CD4-positive, alpha-beta T cell treated with Interferon alpha-2 for 1 hour (primary cell): ENCODE measurements at regions not wholly inside any gene's neighbourhood (a gene's known extent, or its start where the extent isn't known, plus 50 kb on each side); places are given as distances from the start of the nearest gene placed in this dataset.

ENCODE experiments used
- DNase-seq, 2 donors: peaks; one replicate each; pipeline ENCODE4 v3.0.0-alpha.2; 2020 to 2022

DNA sequence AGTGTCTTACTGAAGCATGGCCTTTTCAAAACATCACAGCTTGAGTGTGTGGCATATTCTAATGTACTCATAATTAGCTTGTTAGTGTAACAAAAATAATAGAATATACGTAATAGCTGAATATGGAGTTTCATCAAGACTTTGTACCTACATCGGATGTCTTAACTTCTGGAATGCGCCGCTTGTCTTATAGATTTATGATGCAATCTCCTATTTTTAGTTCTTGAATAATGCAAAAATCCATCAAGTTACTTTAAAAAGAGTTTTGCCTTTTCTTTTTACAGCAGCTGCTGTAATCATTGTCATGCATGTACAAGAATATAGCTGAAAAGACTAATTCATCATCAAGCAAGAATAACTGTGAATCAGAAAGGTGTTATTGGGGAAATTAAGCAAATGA is 140.7 kb upstream of the SCN7A start:
- DNase-seq: no peak

DNA sequence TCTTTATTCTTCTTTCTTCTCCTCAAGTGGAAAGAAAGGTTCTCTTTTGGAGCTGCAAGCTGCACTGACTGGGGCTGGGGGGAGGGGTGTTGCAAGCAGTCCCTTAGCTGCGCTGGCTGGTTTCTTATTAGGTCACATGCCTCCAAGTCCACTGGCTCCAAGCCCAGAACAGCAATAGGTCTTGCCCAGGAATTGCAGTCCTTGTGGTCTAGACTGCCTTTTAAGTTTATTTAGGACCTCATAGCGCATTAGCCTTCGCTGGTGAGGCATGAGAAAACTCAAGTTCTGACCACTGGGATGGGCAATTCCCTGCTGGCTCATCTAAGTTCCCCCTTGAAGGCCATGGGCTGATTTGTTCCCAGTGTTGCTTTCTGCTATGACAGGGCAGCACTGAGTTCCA is 138.6 kb upstream of the SCN7A start:
- DNase-seq: no peak

GRCh38 chr2:166628478-166629136 is 134.6 kb upstream of the SCN7A start:
- no peak for DNase-seq

GRCh38 chr2:166627893-166628292 is 133.8 kb upstream of the SCN7A start:
- no peak for DNase-seq

GRCh38 chr2:166625670-166626069 is 131.6 kb upstream of the SCN7A start:
- no peak for DNase-seq

DNA sequence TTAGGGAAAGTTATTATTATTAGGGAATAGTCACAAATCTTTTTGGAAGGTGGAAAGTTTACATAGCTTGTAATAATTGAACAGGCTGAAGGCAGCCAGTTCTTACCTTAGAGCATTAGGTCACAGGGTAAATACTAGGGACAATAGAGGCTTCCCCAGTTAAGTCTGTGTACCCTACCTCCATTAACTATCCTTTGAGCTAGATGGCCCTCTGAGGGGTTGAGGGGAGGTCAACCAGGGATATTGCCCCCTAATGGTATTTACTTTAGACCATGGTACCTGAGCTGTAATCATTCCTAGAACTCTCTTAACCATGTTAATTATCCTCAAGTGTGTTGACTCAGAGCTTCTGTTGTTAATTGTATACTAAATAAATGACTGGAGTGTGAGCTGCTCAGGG is 120.5 kb upstream of the SCN7A start:
- DNase-seq: no peak

- no peak for DNase-seq
Measured at GRCh38 chr2:166614029-166614428, 120.0 kb upstream of the SCN7A start.

- no peak for DNase-seq
Measured at GRCh38 chr2:166613226-166613625, 119.2 kb upstream of the SCN7A start.

DNA sequence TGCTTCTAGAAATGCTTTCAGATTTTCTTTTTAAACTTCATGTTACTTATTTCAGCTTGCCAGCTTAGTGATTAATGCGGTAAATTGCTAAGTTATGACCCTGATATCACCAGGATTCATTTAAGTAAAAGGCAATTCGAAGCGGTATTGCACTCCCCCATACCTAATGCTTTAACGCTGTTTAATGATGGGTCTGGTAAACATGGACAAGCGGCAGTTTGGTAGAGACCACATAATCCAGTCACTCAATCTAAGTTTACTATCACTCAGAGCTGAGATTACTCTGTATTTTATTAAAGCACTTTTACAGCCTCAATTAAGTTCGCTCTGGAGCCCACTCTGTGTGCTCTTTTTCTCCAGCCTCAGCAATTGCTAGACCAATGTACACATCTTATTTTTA is 118.2 kb upstream of the SCN7A start:
- no peak for DNase-seq

DNA sequence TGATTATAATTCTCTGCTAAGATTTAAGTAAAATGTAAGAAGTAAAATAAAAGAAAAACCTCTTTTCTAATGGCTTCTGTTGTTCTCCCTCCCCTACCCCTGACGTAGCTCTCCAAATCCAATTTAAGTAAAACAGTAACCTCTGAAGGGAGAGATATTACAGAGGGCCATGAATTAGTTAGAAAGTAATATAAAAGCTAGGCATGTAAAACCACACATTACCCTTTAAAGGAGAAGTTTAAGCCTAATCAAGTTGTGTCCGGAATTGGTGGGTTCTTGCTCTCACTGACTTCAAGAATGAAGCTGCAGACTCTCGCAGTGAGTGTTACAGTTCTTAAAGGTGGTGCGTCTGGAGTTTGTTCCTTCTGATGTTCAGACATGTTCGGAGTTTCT is 116.9 kb upstream of the SCN7A start:
- DNase-seq: no peak

DNA sequence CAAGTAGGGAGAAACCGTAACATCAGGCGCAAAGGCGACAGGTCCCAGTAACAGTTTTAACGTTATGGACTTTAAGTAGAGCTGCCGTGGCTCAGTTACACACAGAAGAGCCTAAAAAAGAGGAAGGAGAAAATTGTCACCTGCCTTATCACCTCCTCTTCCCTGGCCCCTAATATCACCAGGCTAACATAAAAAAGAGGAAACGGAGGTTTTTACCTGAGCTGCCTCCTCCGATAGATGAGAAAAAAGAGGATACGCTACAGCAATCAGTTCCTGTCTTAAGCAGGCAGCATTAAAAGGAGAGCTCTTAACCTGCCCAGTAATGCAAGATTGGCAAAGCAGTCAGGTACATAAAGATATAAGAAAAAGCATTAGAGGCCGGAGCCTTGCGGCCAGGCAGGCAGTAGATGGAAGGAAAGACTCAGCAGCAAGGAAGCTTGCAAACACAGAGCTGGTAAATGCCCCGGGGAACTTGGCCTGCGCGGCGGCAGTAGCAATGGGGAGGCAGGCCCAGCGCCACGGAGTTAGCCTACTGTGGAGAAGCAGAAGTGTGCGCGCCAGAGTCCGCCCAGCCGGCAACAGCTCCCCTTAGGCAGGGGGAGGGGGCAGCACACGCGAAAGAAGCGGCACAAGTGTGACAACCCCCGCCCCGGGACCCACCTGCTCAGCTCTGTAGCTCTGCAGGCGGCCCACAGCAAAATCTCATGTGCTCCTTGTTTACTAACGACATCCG is 116.3 kb upstream of the SCN7A start:
- DNase-seq: no peak

DNA sequence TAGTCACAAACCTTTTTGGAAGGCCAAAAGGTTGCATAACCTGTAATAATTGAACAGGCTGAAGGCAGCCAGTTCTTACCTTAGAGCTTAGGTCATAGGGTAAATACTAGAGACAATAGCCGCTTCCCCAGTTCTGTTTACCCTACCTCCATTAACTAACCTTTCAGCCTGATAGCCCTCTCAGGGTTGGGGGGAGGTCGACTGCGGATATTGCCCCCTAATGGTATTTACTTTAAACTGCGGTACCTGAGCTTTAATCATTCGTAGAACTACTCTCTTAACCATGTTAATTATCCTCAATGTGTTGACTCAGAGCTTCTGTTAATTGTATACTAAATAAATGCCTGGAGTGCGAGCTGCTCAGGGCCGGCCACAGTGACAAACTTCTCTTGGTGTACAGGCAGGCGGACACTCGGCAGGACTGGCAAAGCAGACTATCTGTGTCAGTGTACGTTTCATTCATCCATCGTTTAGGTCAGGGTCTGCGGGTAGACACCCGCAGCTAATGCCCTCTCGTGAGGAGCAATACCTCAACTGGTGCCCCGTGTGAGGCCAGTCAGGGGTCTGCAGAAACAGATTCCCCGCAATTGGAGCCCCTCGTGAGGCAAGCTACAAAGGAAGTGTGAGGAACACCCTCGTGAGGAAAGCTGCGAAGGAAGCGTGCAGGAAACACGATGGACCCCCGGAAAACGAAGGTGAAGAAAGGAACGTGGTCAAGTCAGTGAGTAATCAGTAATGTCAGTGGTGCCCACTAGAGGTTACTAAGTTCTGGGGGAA is 115.3 kb upstream of the SCN7A start:
- DNase-seq: no peak

GRCh38 chr2:166607880-166608279 is 113.8 kb upstream of the SCN7A start:
- no peak for DNase-seq

GRCh38 chr2:166593403-166593802 is 99.4 kb upstream of the SCN7A start:
- no peak for DNase-seq

DNA sequence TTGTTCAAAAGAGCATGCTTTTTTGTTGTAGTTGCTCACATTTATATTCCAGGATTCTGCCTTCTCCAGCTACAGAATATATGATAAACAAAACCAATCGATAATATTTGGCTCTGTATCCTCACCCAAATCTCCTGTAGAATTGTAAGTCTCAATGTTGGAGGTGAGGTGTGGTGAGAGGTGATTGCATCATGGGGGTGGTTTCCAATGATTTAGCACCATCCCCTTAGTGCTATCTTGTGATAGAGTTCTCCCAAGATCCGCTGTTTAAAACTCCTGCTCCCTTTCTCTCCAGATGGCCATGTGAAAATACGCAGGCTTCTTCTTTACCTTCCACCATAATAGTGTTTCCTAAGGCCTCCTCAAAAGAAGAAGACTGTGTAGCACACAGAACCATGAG is 98.7 kb upstream of the SCN7A start:
- DNase-seq: no peak

GRCh38 chr2:166591226-166591625 is 97.2 kb upstream of the SCN7A start:
- DNase-seq: no peak

- DNase-seq: no peak
Measured at GRCh38 chr2:166573391-166573790, 79.3 kb upstream of the SCN7A start.

- DNase-seq: no peak
Measured at GRCh38 chr2:166572937-166573336, 78.9 kb upstream of the SCN7A start.

DNA sequence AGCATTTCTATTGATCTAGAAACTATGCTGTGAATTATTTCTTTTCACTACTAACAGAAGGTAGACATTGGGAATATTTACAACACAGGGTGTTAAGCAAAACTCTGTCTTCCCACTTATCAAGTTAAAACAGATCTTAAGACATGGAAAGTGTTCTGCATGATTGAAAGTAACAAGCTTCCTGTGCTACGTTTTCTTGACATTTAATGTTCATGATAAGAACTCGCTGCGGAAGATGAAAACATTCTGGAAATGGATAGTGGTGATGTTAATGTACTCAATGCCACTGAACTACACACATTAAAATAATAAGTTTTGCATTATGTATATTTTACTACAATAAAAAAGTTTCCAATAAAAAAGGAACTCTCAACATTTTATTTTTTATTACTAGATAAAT is 74.4 kb upstream of the SCN7A start:
- no peak for DNase-seq

GRCh38 chr2:166565501-166565900 is 71.5 kb upstream of the SCN7A start:
- no peak for DNase-seq

DNA sequence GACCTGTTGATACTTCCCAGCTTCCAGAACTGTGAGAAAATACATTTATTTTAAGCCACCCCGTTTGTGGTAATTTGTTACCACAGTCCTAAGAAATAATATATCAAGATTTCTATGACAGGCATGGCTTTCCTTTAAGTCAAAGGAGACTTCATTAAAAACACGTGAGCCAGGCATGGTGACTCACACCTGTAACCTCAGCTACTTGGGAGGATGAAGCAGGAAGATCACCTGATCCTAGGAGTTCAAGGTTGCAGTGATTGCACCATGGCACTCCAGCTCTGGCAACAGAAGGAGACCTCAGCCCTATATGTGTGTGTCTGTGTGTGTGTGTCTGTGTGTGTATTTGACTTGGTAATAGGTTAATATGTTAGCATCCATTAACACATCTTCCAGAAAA is 69.8 kb upstream of the SCN7A start:
- no peak for DNase-seq

GRCh38 chr2:166560022-166560421 is 66.0 kb upstream of the SCN7A start:
- no peak for DNase-seq

GRCh38 chr2:166550923-166551322 is 56.9 kb upstream of the SCN7A start:
- DNase-seq: no peak

- no peak for DNase-seq
Measured at GRCh38 chr2:166545473-166545872, 51.4 kb upstream of the SCN7A start.
